GM19455 (cell line): ENCODE measurements at regions not wholly inside any gene's neighbourhood (a gene's known extent, or its start where the extent isn't known, plus 50 kb on each side); places are given as distances from the start of the nearest gene placed in this dataset.
"Not testable (repeated sequence)": the region's sequence is repeated elsewhere in the genome, so short reads cannot be mapped to it uniquely, and the experiment has no call there.

Experiments
- ATAC-seq: cut with Tn5 transposase; IDR thresholded peaks from one replicate; pipeline ENCODE4 v1.9.1; 2021; ENCODE audit not compliant: unreplicated experiment

DNA sequence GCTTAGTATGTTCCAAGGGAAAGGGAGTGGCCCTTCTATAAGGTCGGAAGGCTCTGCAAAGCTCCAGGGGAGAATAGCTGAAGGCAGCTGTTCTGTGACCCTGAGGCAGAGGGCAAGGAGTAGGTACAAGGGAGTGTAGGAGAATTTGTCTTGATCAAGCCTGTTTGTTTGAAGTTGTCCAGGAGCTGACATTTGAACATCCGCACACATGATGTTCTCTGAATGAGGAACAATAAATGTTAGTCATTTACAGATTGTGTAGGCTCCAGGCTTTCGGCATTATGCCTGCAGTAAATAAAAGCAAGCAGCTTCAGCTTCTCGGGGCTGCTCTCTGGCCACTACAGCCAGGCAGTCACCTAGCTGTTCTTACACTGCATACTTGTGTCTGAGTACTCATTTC is 52.7 kb downstream of the CTAGE6 start:
- ATAC-seq: not testable (repeated sequence)

DNA sequence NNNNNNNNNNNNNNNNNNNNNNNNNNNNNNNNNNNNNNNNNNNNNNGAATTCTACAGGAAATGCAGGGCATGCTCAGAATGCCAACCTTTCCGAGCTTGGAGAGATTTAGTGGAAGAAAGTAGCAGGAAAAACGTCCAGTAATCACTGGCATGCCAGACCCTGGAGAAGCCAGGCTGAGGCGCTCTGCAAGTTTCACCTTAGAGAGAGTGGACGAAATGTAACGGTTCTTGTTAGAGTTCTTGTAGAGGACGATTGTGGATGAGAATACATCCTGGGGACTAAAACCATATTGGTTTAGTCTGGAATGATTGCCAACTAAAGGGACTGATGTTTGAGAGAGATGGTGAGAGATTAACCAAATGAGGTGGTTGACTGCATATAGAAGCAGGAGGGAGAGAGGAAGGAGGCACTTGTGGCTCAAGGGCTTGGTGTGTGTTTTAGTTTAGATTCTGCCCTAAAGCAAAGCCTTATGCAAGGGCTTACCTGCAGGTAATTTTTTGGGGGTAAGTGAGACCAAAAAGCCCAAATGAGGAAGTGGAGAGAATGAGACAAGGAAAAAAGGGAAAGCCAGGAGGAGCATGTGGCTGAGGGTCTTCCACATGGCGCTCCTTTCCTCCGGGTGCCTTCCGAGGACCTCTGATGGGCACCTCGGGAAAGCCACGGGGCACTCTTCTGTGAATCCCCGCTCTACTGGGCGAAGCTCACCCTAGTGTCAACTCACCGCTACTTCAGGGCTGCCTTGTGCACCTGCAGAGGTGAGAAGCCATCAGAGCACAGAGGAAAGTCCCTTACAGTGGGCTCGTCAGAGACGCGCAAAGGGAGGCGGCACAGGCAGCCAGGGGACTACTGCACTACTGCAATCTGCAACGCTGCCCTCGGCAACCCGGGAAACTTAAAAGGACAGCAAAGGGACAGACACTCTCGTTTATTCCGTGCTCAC is 56.5 kb downstream of the CTAGE6 start:
- ATAC-seq: peak; percentile 100
